GM23338 (cell line): ENCODE measurements at regions not wholly inside any gene's neighbourhood (a gene's known extent, or its start where the extent isn't known, plus 50 kb on each side); places are given as distances from the start of the nearest gene placed in this dataset.

Experiments used
- ATAC-seq: fragments of 200-7000 bp; cut with Tn5 transposase; 3 replicates; pipeline ENCODE4 v1.9.1; 2020
- DNase-seq: peaks from one replicate; pipeline ENCODE4 v3.0.0-alpha.2; 2015; ENCODE audit warnings: low spot score
- H2AFZ ChIP-seq: fragments of 200-600 bp; sonication (generic); 2 replicates; pipeline ENCODE4 v1.8.0; 2016; ENCODE audit warnings: antibody characterized with exemption, mild to moderate bottlenecking, moderate library complexity
- H3F3A ChIP-seq: fragments of 200-600 bp; sonication (generic); replicated peaks from 2 replicates; pipeline ENCODE4 v1.8.0; 2017; ENCODE audit warnings: antibody characterized with exemption, mixed run types, low read depth
- H3K27ac ChIP-seq: fragments of 200-600 bp; sonication (generic); 2 replicates; pipeline ENCODE4 v1.6.1; 2016; ENCODE audit warnings: low read depth
- H3K27me3 ChIP-seq: fragments of 200-600 bp; sonication (generic); 2 replicates; pipeline ENCODE4 v1.8.0; 2016; ENCODE audit warnings: mild to moderate bottlenecking, mixed run types, moderate library complexity; ENCODE audit not compliant: insufficient read depth
- H3K36me3 ChIP-seq: fragments of 200-600 bp; sonication (generic); 2 replicates; pipeline ENCODE4 v1.8.0; 2016; ENCODE audit warnings: mild to moderate bottlenecking; ENCODE audit not compliant: insufficient read depth
- H3K4me1 ChIP-seq: fragments of 200-600 bp; sonication (generic); 2 replicates; pipeline ENCODE4 v1.8.0; 2016; ENCODE audit warnings: mild to moderate bottlenecking, moderate library complexity; ENCODE audit not compliant: insufficient read depth
- H3K4me2 ChIP-seq: fragments of 200-600 bp; sonication (generic); 2 replicates; pipeline ENCODE4 v1.7.1; 2017; ENCODE audit warnings: mixed run types
- H3K4me3 ChIP-seq: fragments of 200-600 bp; sonication (generic); 2 replicates; pipeline ENCODE4 v1.6.1; 2016; ENCODE audit warnings: mixed run types
- H3K79me2 ChIP-seq: fragments of 200-600 bp; sonication (generic); replicated peaks from 2 replicates; pipeline ENCODE4 v1.8.0; 2017; ENCODE audit warnings: mild to moderate bottlenecking; ENCODE audit not compliant: insufficient read depth
- H3K9me2 ChIP-seq: fragments of 200-600 bp; sonication (generic); 2 replicates; pipeline ENCODE4 v1.8.0; 2017; ENCODE audit not compliant: insufficient read depth
- H4K20me1 ChIP-seq: fragments of 200-600 bp; sonication (generic); replicated peaks from 2 replicates; pipeline ENCODE4 v1.8.0; 2017; ENCODE audit warnings: mild to moderate bottlenecking; ENCODE audit not compliant: insufficient read depth
- H3K27ac Mint-ChIP-seq: 2 replicates; pipeline ENCODE4 v1.8.0; 2020; ENCODE audit warnings: inconsistent platforms, mild to moderate bottlenecking, moderate library complexity, mixed read lengths
- H3K27me3 Mint-ChIP-seq: 3 replicates; pipeline ENCODE4 v1.8.0; 2022; ENCODE audit warnings: low read depth, mild to moderate bottlenecking, moderate library complexity, mixed read lengths, inconsistent platforms; ENCODE audit not compliant: insufficient read depth, poor library complexity
- H3K36me3 Mint-ChIP-seq: 3 replicates; pipeline ENCODE4 v1.8.0; 2021; ENCODE audit warnings: low read depth, mild to moderate bottlenecking, inconsistent platforms, moderate library complexity, mixed read lengths
- H3K4me1 Mint-ChIP-seq: 3 replicates; pipeline ENCODE4 v1.8.0; 2020; ENCODE audit warnings: mild to moderate bottlenecking, inconsistent platforms, mixed read lengths
- H3K4me3 Mint-ChIP-seq: 3 replicates; pipeline ENCODE4 v1.8.0; 2021; ENCODE audit warnings: moderate library complexity, mild to moderate bottlenecking, inconsistent platforms, mixed read lengths
- H3K9me3 Mint-ChIP-seq: 3 replicates; pipeline ENCODE4 v1.8.0; 2020; ENCODE audit warnings: moderate library complexity, mild to moderate bottlenecking, inconsistent platforms, mixed read lengths
- CREB1 ChIP-seq: fragments of 250-450 bp; sonication (Bioruptor Pico); IDR thresholded peaks from 2 replicates; pipeline ENCODE4 v1.5.0; 2020; ENCODE audit warnings: low read depth, mild to moderate bottlenecking, moderate library complexity
- ETS1 ChIP-seq: IDR thresholded peaks from 2 replicates; pipeline ENCODE4 v1.6.1; 2016; ENCODE audit warnings: antibody characterized with exemption
- EZH2 ChIP-seq: fragments of 200-600 bp; sonication (generic); IDR thresholded peaks from one replicate; pipeline ENCODE4 v1.8.0; 2017; ENCODE audit warnings: antibody characterized with exemption, mild to moderate bottlenecking, low read depth; ENCODE audit not compliant: unreplicated experiment
- EZH2phosphoT487 ChIP-seq: fragments of 200-600 bp; sonication (generic); IDR thresholded peaks from one replicate; pipeline ENCODE4 v1.8.1; 2018; ENCODE audit warnings: antibody characterized with exemption; ENCODE audit not compliant: unreplicated experiment
- JUNB ChIP-seq: IDR thresholded peaks from one replicate; pipeline ENCODE4 v1.6.1; 2016; ENCODE audit warnings: antibody characterized with exemption; ENCODE audit not compliant: unreplicated experiment
- NANOG ChIP-seq: IDR thresholded peaks from 2 replicates; pipeline ENCODE4 v1.6.1; 2016; ENCODE audit warnings: antibody characterized with exemption, borderline replicate concordance
- POLR2AphosphoS5 ChIP-seq: IDR thresholded peaks from 2 replicates; pipeline ENCODE4 v1.6.1; 2016; ENCODE audit warnings: antibody characterized with exemption, low read depth
- REST ChIP-seq: IDR thresholded peaks from one replicate; pipeline ENCODE4 v1.6.1; 2018; ENCODE audit warnings: antibody characterized with exemption; ENCODE audit not compliant: unreplicated experiment
- STAT1 ChIP-seq: IDR thresholded peaks from one replicate; pipeline ENCODE4 v1.6.1; 2016; ENCODE audit warnings: antibody characterized with exemption; ENCODE audit not compliant: unreplicated experiment
- ZNF114 ChIP-seq: fragments of 250-450 bp; sonication (Bioruptor Pico); IDR thresholded peaks from 2 replicates; pipeline ENCODE4 v1.5.0; 2020; ENCODE audit warnings: mild to moderate bottlenecking, moderate library complexity
- ZNF331 ChIP-seq: fragments of 250-450 bp; sonication (Bioruptor Pico); IDR thresholded peaks from 2 replicates; pipeline ENCODE4 v1.5.0; 2020; ENCODE audit warnings: low read depth, mild to moderate bottlenecking, moderate library complexity
- TF ChIP-seq, protein P1 (sequence below), 2 experiments: fragments of 200-600 bp in 1 of 2; sonication (generic) in 1 of 2; conservative IDR thresholded peaks; 2 replicates each; pipeline versions ENCODE4 v1.5.1 to v1.6.1; 2016 to 2017; ENCODE audit warnings: antibody characterized with exemption in 2 of 2, low read depth in 2 of 2, mild to moderate bottlenecking in 2 of 2, moderate library complexity in 1 of 2

DNA sequence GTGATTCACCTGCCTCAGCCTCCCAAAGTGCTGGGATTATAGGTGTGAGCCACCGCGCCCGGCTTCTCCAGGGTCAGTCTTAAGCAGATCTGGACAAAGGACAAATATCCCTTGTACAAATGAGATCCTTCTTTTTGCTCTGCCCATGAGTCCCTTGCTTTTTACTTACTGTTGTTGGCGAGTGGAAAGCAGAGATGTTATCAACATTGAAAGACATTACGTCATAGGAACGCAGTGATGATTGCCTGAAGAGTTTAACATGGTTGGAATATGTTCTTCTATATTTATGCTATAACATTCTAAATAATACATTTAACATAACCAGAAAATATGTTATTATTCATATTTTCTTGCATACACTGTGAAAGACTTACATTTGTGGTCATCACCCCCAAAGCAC lies 644.3 kb upstream of the LRRN3 start (continued):
- TF ChIP-seq ETS1 (no peak), EZH2 (no peak), STAT1 (no peak), REST (no peak), POLR2AphosphoS5 (no peak), NANOG (no peak), ZNF331 (CRISPR knock-in tag) (no peak), CREB1 (CRISPR knock-in tag) (no peak), EZH2phosphoT487 (no peak), JUNB (no peak), ZNF114 (no peak)
- TF ChIP-seq, protein P1, sequence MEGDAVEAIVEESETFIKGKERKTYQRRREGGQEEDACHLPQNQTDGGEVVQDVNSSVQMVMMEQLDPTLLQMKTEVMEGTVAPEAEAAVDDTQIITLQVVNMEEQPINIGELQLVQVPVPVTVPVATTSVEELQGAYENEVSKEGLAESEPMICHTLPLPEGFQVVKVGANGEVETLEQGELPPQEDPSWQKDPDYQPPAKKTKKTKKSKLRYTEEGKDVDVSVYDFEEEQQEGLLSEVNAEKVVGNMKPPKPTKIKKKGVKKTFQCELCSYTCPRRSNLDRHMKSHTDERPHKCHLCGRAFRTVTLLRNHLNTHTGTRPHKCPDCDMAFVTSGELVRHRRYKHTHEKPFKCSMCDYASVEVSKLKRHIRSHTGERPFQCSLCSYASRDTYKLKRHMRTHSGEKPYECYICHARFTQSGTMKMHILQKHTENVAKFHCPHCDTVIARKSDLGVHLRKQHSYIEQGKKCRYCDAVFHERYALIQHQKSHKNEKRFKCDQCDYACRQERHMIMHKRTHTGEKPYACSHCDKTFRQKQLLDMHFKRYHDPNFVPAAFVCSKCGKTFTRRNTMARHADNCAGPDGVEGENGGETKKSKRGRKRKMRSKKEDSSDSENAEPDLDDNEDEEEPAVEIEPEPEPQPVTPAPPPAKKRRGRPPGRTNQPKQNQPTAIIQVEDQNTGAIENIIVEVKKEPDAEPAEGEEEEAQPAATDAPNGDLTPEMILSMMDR (conservative IDR thresholded peaks at IDR 0.05; ENCODE audit: low read depth in 2 of 2), result no peak

GRCh38 chr7:110448918-110449317 lies 642.0 kb upstream of the LRRN3 start:
- no peaks in the 10 kb centered on the region for H3K27me3 ChIP-seq
- no peaks in the 10 kb centered on the region for H3K36me3 ChIP-seq
- no peaks in the 10 kb centered on the region for H3K9me3 Mint-ChIP-seq
- no peaks in the 10 kb centered on the region; the same call in 1 of the 2 replicates for H3K9me2 ChIP-seq
- H3K4me3 Mint-ChIP-seq, result no peak overlapping the region
- no peak overlapping the region for H3K27ac Mint-ChIP-seq
- H2AFZ ChIP-seq, result no peak overlapping the region
- no peaks in the 10 kb centered on the region for H3K36me3 Mint-ChIP-seq
- no peaks in the 10 kb centered on the region for H3F3A ChIP-seq
- H3K4me1 Mint-ChIP-seq, result no peaks in the 10 kb centered on the region
- DNase-seq, result no peak
- H3K79me2 ChIP-seq, result no peaks in the 10 kb centered on the region
- TF ChIP-seq EZH2phosphoT487 (no peak), STAT1 (no peak), ZNF331 (CRISPR knock-in tag) (no peak), REST (no peak), ETS1 (no peak), ZNF114 (no peak), JUNB (no peak)
- TF ChIP-seq, protein P1 (conservative IDR thresholded peaks at IDR 0.05; ENCODE audit: low read depth in 2 of 2), result no peak
- no peak for ATAC-seq
- no peak overlapping the region for H3K4me2 ChIP-seq
- no peaks in the 10 kb centered on the region for H3K4me1 ChIP-seq
- H3K27me3 Mint-ChIP-seq, result no peaks in the 10 kb centered on the region
- H3K27ac ChIP-seq, result no peak overlapping the region
- no peaks in the 10 kb centered on the region for H4K20me1 ChIP-seq
- no peak overlapping the region for H3K4me3 ChIP-seq
